H9 (cell line): ENCODE measurements at regions not wholly inside any gene's neighbourhood (a gene's known extent, or its start where the extent isn't known, plus 50 kb on each side); places are given as distances from the start of the nearest gene placed in this dataset.

Experiments used
- DNase-seq: peaks from one replicate; pipeline ENCODE4 v3.0.0-alpha.2; 2017
- H2AFZ ChIP-seq: one replicate; pipeline ENCODE4 v1.6.1; 2013; ENCODE audit warnings: mild to moderate bottlenecking, low read length, control low read depth, moderate library complexity
- H2AK5ac ChIP-seq: 2 replicates; pipeline ENCODE4 v1.6.1; 2013; ENCODE audit warnings: low read length, control low read depth, mixed read lengths; ENCODE audit not compliant: insufficient read length
- H2BK120ac ChIP-seq: one replicate; pipeline ENCODE4 v1.6.1; 2013; ENCODE audit warnings: low read depth, mild to moderate bottlenecking, low read length, control low read depth, inconsistent platforms; ENCODE audit not compliant: poor library complexity, severe bottlenecking
- H2BK12ac ChIP-seq: 2 replicates; pipeline ENCODE4 v1.6.1; 2013; ENCODE audit warnings: low read length, control low read depth, mixed read lengths, low read depth; ENCODE audit not compliant: insufficient read length
- H2BK15ac ChIP-seq: 2 replicates; pipeline ENCODE4 v1.6.1; 2013; ENCODE audit warnings: low read depth, low read length, control low read depth
- H2BK20ac ChIP-seq: one replicate; pipeline ENCODE4 v1.6.1; 2013; ENCODE audit warnings: low read depth, mild to moderate bottlenecking, low read length, control low read depth, inconsistent platforms; ENCODE audit not compliant: poor library complexity, severe bottlenecking
- H2BK5ac ChIP-seq: 2 replicates; pipeline ENCODE4 v1.6.1; 2013; ENCODE audit warnings: low read length, control low read depth, mixed read lengths; ENCODE audit not compliant: insufficient read length
- H3K14ac ChIP-seq: 2 replicates; pipeline ENCODE4 v1.6.1; 2013; ENCODE audit warnings: low read length, control low read depth; ENCODE audit not compliant: insufficient read depth
- H3K18ac ChIP-seq: 2 replicates; pipeline ENCODE4 v1.6.1; 2013; ENCODE audit warnings: low read depth, mild to moderate bottlenecking, mixed read lengths, low read length, control low read depth; ENCODE audit not compliant: insufficient read length
- H3K23ac ChIP-seq: 2 replicates; pipeline ENCODE4 v1.6.1; 2013; ENCODE audit warnings: low read length, control low read depth, mixed read lengths, low read depth; ENCODE audit not compliant: insufficient read length
- H3K23me2 ChIP-seq: 2 replicates; pipeline ENCODE4 v1.6.1; 2013; ENCODE audit warnings: low read depth, mild to moderate bottlenecking, mixed read lengths, low read length, control low read depth; ENCODE audit not compliant: insufficient read length, poor library complexity, severe bottlenecking
- H3K27ac ChIP-seq: 2 replicates; pipeline ENCODE4 v1.5.1; 2013; ENCODE audit warnings: low read length, control low read depth, mixed read lengths, low read depth; ENCODE audit not compliant: insufficient read length
- H3K27me3 ChIP-seq: 2 replicates; pipeline ENCODE4 v1.6.1; 2013; ENCODE audit warnings: low read length, control low read depth, inconsistent platforms; ENCODE audit not compliant: insufficient read depth
- H3K4ac ChIP-seq: 2 replicates; pipeline ENCODE4 v1.6.1; 2013; ENCODE audit warnings: low read depth, mild to moderate bottlenecking, control low read depth, inconsistent platforms, low read length, moderate library complexity
- H3K4me1 ChIP-seq: 2 replicates; pipeline ENCODE4 v1.6.1; 2013; ENCODE audit warnings: low read length, control low read depth, inconsistent platforms; ENCODE audit not compliant: insufficient read depth
- H3K4me2 ChIP-seq: 2 replicates; pipeline ENCODE4 v1.6.1; 2013; ENCODE audit warnings: low read length, control low read depth, mixed read lengths; ENCODE audit not compliant: insufficient read length, insufficient read depth
- H3K56ac ChIP-seq: 2 replicates; pipeline ENCODE4 v1.6.1; 2013; ENCODE audit warnings: low read depth, mild to moderate bottlenecking, mixed read lengths, low read length, control low read depth; ENCODE audit not compliant: insufficient read length
- H3K79me1 ChIP-seq: 2 replicates; pipeline ENCODE4 v1.6.1; 2013; ENCODE audit warnings: low read depth, mild to moderate bottlenecking, moderate library complexity, low read length, control low read depth, inconsistent platforms; ENCODE audit not compliant: insufficient read depth, poor library complexity, severe bottlenecking
- H3K79me2 ChIP-seq: 2 replicates; pipeline ENCODE4 v1.6.1; 2013; ENCODE audit warnings: low read length, control low read depth, inconsistent platforms; ENCODE audit not compliant: insufficient read depth
- H3K9ac ChIP-seq: 2 replicates; pipeline ENCODE4 v1.6.1; 2013; ENCODE audit warnings: low read length, control low read depth, mixed read lengths; ENCODE audit not compliant: insufficient read length; ENCODE audit errors: extremely low read depth
- H3K9me3 ChIP-seq: one replicate; pipeline ENCODE4 v1.6.1; 2013; ENCODE audit warnings: low read depth, low read length, inconsistent platforms; ENCODE audit not compliant: control insufficient read depth
- H3T11ph ChIP-seq: one replicate; pipeline ENCODE4 v1.6.1; 2013; ENCODE audit warnings: mild to moderate bottlenecking, low read length, control low read depth, inconsistent platforms
- H4K20me1 ChIP-seq: one replicate; pipeline ENCODE4 v1.6.1; 2013; ENCODE audit not compliant: control insufficient read depth, insufficient read length, insufficient read depth
- H4K5ac ChIP-seq: 2 replicates; pipeline ENCODE4 v1.6.1; 2013; ENCODE audit warnings: low read depth, mild to moderate bottlenecking, mixed read lengths, low read length, control low read depth; ENCODE audit not compliant: insufficient read length
- H4K8ac ChIP-seq: replicated peaks from 2 replicates; pipeline ENCODE4 v1.6.1; 2013; ENCODE audit warnings: low read length, control low read depth, mixed read lengths, low read depth; ENCODE audit not compliant: insufficient read length
- H4K91ac ChIP-seq: 2 replicates; pipeline ENCODE4 v1.6.1; 2013; ENCODE audit warnings: low read depth, mild to moderate bottlenecking, moderate library complexity, mixed read lengths, low read length, control low read depth; ENCODE audit not compliant: insufficient read length
- H3K27ac Mint-ChIP-seq, 3 experiments: 2 replicates in 2 of 3; 3 replicates in 1 of 3; pipeline ENCODE4 v1.8.0; 2020 to 2021; ENCODE audit warnings: mixed read lengths in 3 of 3, mild to moderate bottlenecking in 1 of 3, moderate library complexity in 1 of 3
- H3K27me3 Mint-ChIP-seq: 2 replicates; pipeline ENCODE4 v1.8.0; 2021; ENCODE audit warnings: low read depth, mild to moderate bottlenecking, moderate library complexity, mixed read lengths
- H3K36me3 Mint-ChIP-seq, 3 experiments: 2 replicates in 2 of 3; 3 replicates in 1 of 3; pipeline ENCODE4 v1.8.0; 2020 to 2021; ENCODE audit warnings: low read depth in 3 of 3, mixed read lengths in 3 of 3; ENCODE audit not compliant: insufficient read depth in 1 of 3
- H3K4me1 Mint-ChIP-seq, 2 experiments: 2 replicates each; pipeline ENCODE4 v1.8.0; 2020; ENCODE audit warnings: mixed read lengths in 2 of 2
- H3K4me3 Mint-ChIP-seq, 2 experiments: 2 replicates in 1 of 2; 3 replicates in 1 of 2; pipeline ENCODE4 v1.8.0; 2020 to 2021; ENCODE audit warnings: mild to moderate bottlenecking in 2 of 2, mixed read lengths in 2 of 2, moderate library complexity in 1 of 2
- H3K9me3 Mint-ChIP-seq, 2 experiments: 2 replicates in 1 of 2; 3 replicates in 1 of 2; pipeline ENCODE4 v1.8.0; 2020; ENCODE audit warnings: mild to moderate bottlenecking in 2 of 2, mixed read lengths in 2 of 2, moderate library complexity in 1 of 2
- CTCF ChIP-seq: fragments of 200-600 bp; sonication (generic); conservative IDR thresholded peaks from 3 replicates; pipeline ENCODE4 v1.8.0; 2021; ENCODE audit warnings: antibody characterized with exemption, mild to moderate bottlenecking
- WGBS: extraction: QIAGEN DNeasy Blood & Tissue Kit; methylation state at CpG from one replicate; pipeline ENCODE4 v1.1.7; 2013; ENCODE audit warnings: missing lambda C conversion rate, low lambda C conversion rate, mixed read lengths; ENCODE audit not compliant: insufficient read length; ENCODE audit errors: extremely low coverage; 5-methylcytosine and 5-hydroxymethylcytosine counted together

GRCh38 chr3:94310341-94311135, 247.7 kb downstream of the NSUN3 start:
- Mint-ChIP-seq H3K27me3 (no peaks in the 10 kb centered on the region), H3K9me3 (no peaks in the 10 kb centered on the region), H3K27ac (no peak overlapping the region), H3K36me3 (no peaks in the 10 kb centered on the region), H3K4me3 (no peak overlapping the region), H3K4me1 (peaks cover 11 to 13% of the 10 kb centered on the region in 2 experiments)
- Histone ChIP-seq H3K9ac (no peak overlapping the region), H4K20me1 (no peaks in the 10 kb centered on the region), H3K27ac (no peak overlapping the region), H3T11ph (no peak overlapping the region), H2BK20ac (no peak overlapping the region), H4K91ac (no peak overlapping the region), H2BK12ac (no peak overlapping the region), H3K9me3 (no peaks in the 10 kb centered on the region), H3K14ac (no peak overlapping the region), H3K79me1 (no peaks in the 10 kb centered on the region), H3K4ac (no peak overlapping the region), H2BK15ac (no peak overlapping the region), H3K56ac (no peak overlapping the region), H2BK5ac (no peak overlapping the region), H3K27me3 (no peaks in the 10 kb centered on the region), H3K23ac (no peak overlapping the region), H3K79me2 (no peaks in the 10 kb centered on the region), H4K5ac (no peak overlapping the region), H3K18ac (no peak overlapping the region), H3K23me2 (no peaks in the 10 kb centered on the region), H3K4me1 (no peaks in the 10 kb centered on the region), H2BK120ac (no peak overlapping the region), H3K4me2 (no peak overlapping the region), H2AFZ (no peak overlapping the region), H2AK5ac (no peak overlapping the region), H4K8ac (no peak overlapping the region)
- DNase-seq, result no peak
- no CpG with 5 or more reads among the region's 5 CpGs for WGBS
- TF ChIP-seq CTCF, result no peak
